VCaP (cell line): ENCODE measurements at regions not wholly inside any gene's neighbourhood (a gene's known extent, or its start where the extent isn't known, plus 50 kb on each side); places are given as distances from the start of the nearest gene placed in this dataset.

Experiments
- H3K27ac ChIP-seq: fragments of 450-650 bp; 2 replicates; pipeline ENCODE4 v1.5.1; 2017
- CTCF ChIP-seq: fragments of 450-650 bp; conservative IDR thresholded peaks from 2 replicates; pipeline ENCODE4 v1.5.1; 2017; ENCODE audit warnings: mild to moderate bottlenecking, moderate library complexity

- no peak for TF ChIP-seq CTCF
These were observed 779.3 kb upstream of the MIR17HG start for GRCh38 chr13:90568165-90568564.

GRCh38 chr13:90576067-90576466, 771.4 kb upstream of the MIR17HG start:
- TF ChIP-seq CTCF = no peak
- no peak overlapping the region for H3K27ac ChIP-seq

More at GRCh38 chr13:90568165-90568564, 779.3 kb upstream of the MIR17HG start:
- H3K27ac ChIP-seq = no peak overlapping the region

GRCh38 chr13:90577726-90578125, 769.8 kb upstream of the MIR17HG start:
- no peak for TF ChIP-seq CTCF
- no peak overlapping the region for H3K27ac ChIP-seq

GRCh38 chr13:90585392-90585791, 762.1 kb upstream of the MIR17HG start:
- TF ChIP-seq CTCF = no peak
- peak overlapping the region; percentile 24; the same call in 1 of the 2 replicates for H3K27ac ChIP-seq

- TF ChIP-seq CTCF = no peak
- H3K27ac ChIP-seq = no peak overlapping the region
These were observed 756.1 kb upstream of the MIR17HG start for GRCh38 chr13:90591260-90591926.

- TF ChIP-seq CTCF = no peak
- no peak overlapping the region for H3K27ac ChIP-seq
These were observed 755.6 kb upstream of the MIR17HG start for GRCh38 chr13:90591927-90592268.

- no peak overlapping the region for H3K27ac ChIP-seq
- TF ChIP-seq CTCF = no peak
These were observed 754.5 kb upstream of the MIR17HG start for GRCh38 chr13:90592943-90593342.
